Suppressor macrophage (primary cell): ENCODE measurements at regions not wholly inside any gene's neighbourhood (a gene's known extent, or its start where the extent isn't known, plus 50 kb on each side); places are given as distances from the start of the nearest gene placed in this dataset.

Source experiments
- DNase-seq, 4 experiments: peaks; one replicate each; pipeline ENCODE4 v3.0.0-alpha.2; 2020 to 2022

GRCh38 chr20:63127700-63128364 lies 88.1 kb downstream of the YTHDF1 start:
- no peak for DNase-seq

GRCh38 chr20:63126876-63127699 lies 88.8 kb downstream of the YTHDF1 start:
- no peak for DNase-seq

- DNase-seq: no peak
Measured at GRCh38 chr20:63125838-63126601, 89.9 kb downstream of the YTHDF1 start.

GRCh38 chr20:63125581-63125837 lies 90.4 kb downstream of the YTHDF1 start:
- no peak for DNase-seq

- no peak for DNase-seq
Measured at GRCh38 chr20:63124782-63125580, 91.0 kb downstream of the YTHDF1 start.

- DNase-seq: no peak
Measured at GRCh38 chr20:63124092-63124781, 91.7 kb downstream of the YTHDF1 start.

GRCh38 chr20:63123331-63123741 lies 92.6 kb downstream of the YTHDF1 start:
- DNase-seq: no peak

- DNase-seq: no peak
Measured at GRCh38 chr20:63122626-63123025, 93.3 kb downstream of the YTHDF1 start.

GRCh38 chr20:63121749-63122405 lies 94.1 kb downstream of the YTHDF1 start:
- no peak for DNase-seq

GRCh38 chr20:63121246-63121645 lies 94.7 kb downstream of the YTHDF1 start:
- DNase-seq: no peak

- no peak for DNase-seq
Measured at GRCh38 chr20:63120808-63121090, 95.2 kb downstream of the YTHDF1 start.

- DNase-seq: no peak
Measured at GRCh38 chr20:63119963-63120807, 95.7 kb downstream of the YTHDF1 start.

- DNase-seq: no peak
Measured at GRCh38 chr20:63119121-63119962, 96.6 kb downstream of the YTHDF1 start.

- no peak for DNase-seq
Measured at GRCh38 chr20:63118303-63119120, 97.4 kb downstream of the YTHDF1 start.

- no peak for DNase-seq
Measured at GRCh38 chr20:63117661-63118302, 98.1 kb downstream of the YTHDF1 start.

GRCh38 chr20:63117151-63117550 lies 98.8 kb downstream of the YTHDF1 start:
- no peak for DNase-seq

GRCh38 chr20:63116412-63117106 lies 99.4 kb downstream of the YTHDF1 start:
- peak in 2 of 4 experiments; percentile 34 to 52 for DNase-seq
